Lung (tissue), 11 donors: ENCODE measurements at regions not wholly inside any gene's neighbourhood (a gene's known extent, or its start where the extent isn't known, plus 50 kb on each side); places are given as distances from the start of the nearest gene placed in this dataset.

ENCODE experiments used
- ATAC-seq: fragments of 200-7000 bp; cut with Tn5 transposase; one replicate; pipeline ENCODE4 v1.9.1; 2020; ENCODE audit warnings: moderate number of reproducible peaks; ENCODE audit not compliant: insufficient read depth, low FRiP score
- DNase-seq, 3 donors: peaks; one replicate each; pipeline ENCODE4 v3.0.0-alpha.2; 2013 to 2017
- H3K27ac ChIP-seq, 2 donors: one replicate each; pipeline ENCODE4 v1.5.1; 2013; ENCODE audit warnings: mild to moderate bottlenecking in 2 of 2, moderate library complexity in 2 of 2, control low read depth in 1 of 2, inconsistent platforms in 1 of 2, low read depth in 1 of 2, low read length in 1 of 2
- H3K27me3 ChIP-seq, 3 donors: one replicate each; pipeline ENCODE4 v1.5.1; 2013; ENCODE audit warnings: low read length in 2 of 3; ENCODE audit not compliant: control insufficient read depth in 3 of 3, insufficient read depth in 3 of 3
- H3K36me3 ChIP-seq, 4 donors: one replicate each; pipeline ENCODE4 v1.5.1; 2013; ENCODE audit warnings: low read length in 4 of 4, mild to moderate bottlenecking in 1 of 4, moderate library complexity in 1 of 4; ENCODE audit not compliant: control insufficient read depth in 4 of 4, insufficient read depth in 4 of 4
- H3K4me1 ChIP-seq, 5 donors: one replicate each; pipeline ENCODE4 v1.5.1; 2013; ENCODE audit warnings: low read length in 5 of 5, mild to moderate bottlenecking in 2 of 5, moderate library complexity in 1 of 5; ENCODE audit not compliant: control insufficient read depth in 5 of 5, insufficient read depth in 5 of 5
- H3K4me3 ChIP-seq: one replicate; pipeline ENCODE4 v1.5.1; 2013; ENCODE audit warnings: mild to moderate bottlenecking, control low read depth, moderate library complexity
- H3K9ac ChIP-seq, 2 donors: one replicate each; pipeline ENCODE4 v1.5.1; 2013; ENCODE audit warnings: low read length in 2 of 2, control low read depth in 1 of 2; ENCODE audit not compliant: insufficient read depth in 1 of 2
- H3K9me3 ChIP-seq, 4 donors: one replicate each; pipeline ENCODE4 v1.5.1; 2013; ENCODE audit warnings: low read length in 3 of 4, mild to moderate bottlenecking in 1 of 4, moderate library complexity in 1 of 4; ENCODE audit not compliant: control insufficient read depth in 4 of 4, insufficient read depth in 3 of 4
- CTCF ChIP-seq: IDR thresholded peaks from 2 replicates; pipeline ENCODE4 v1.5.1; 2012; ENCODE audit warnings: mild to moderate bottlenecking; ENCODE audit errors: control extremely low read depth, extremely low read depth
- WGBS, 2 donors: extraction: QIAGEN DNeasy Blood & Tissue Kit; methylation state at CpG; one replicate each; pipeline ENCODE4 v1.1.7; 2013; 5-methylcytosine and 5-hydroxymethylcytosine counted together
- donor health status: control.
- donor health status: control.
- donor health status: Bipolar disorder and iron deficiency.
- donor health status: healthy.
- donor health status: DM: yes; HTN: yes; CAD: no.

DNA sequence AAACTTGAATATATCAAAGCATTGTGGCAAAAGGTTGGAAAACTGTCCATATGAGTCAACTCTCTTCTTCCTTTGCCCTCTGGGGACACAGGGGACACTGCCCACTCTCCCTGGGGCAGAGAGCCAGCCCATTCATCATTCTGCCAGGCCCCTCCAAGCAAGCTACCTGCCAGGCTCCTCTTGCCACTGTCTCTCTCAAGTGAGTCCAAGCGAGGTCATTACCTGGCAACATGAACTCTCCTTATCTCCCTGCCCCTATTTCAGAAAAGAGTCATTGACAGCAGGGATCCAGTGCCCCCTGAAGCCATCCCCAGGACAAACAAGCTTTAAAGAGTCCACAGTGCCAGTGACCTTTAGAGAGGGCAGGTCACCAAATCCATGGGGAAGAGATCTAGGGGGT is 312.7 kb upstream of the PPARGC1A start:
- 76 to 77% methylated on average over 1 of the region's 1 CpG for WGBS, 2 donors
- ATAC-seq: no peak

DNA sequence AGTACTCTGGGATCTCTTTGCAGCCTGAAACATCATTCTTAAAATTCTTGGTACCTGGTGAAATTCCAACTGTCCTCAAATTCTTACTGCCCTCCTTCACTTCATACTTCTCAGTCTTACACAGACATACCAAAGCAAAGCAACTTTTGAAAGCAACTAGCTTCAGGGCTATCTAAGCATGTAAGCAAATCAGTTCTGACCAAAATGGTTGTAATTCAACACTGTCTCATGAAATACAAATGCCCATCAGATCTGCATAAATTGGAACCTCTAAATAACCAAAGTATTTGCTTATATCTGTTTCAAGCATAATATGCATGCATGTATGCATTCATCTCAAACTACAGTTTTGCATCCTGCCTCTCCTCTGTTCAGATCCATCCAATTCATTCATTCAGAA is 308.1 kb upstream of the PPARGC1A start:
- Histone ChIP-seq H3K27ac (no peak overlapping the region), H3K9me3 (peaks cover 0 to 2% (median 0%) of the 10 kb centered on the region in 4 donors), H3K9ac (no peak overlapping the region), H3K4me1 (peaks cover 0 to 5% (median 0%) of the 10 kb centered on the region in 5 donors), H3K4me3 (no peak overlapping the region), H3K36me3 (no peaks in the 10 kb centered on the region), H3K27me3 (no peaks in the 10 kb centered on the region)
- DNase-seq: no peak
- no peak for ATAC-seq
- no peak for TF ChIP-seq CTCF

More for the DNA sequence above, 312.7 kb upstream of the PPARGC1A start:
- Histone ChIP-seq H3K9me3 (peaks cover 0 to 2% (median 0%) of the 10 kb centered on the region in 4 donors), H3K36me3 (no peaks in the 10 kb centered on the region), H3K9ac (no peak overlapping the region), H3K27ac (no peak overlapping the region), H3K27me3 (no peaks in the 10 kb centered on the region), H3K4me3 (no peak overlapping the region), H3K4me1 (peaks cover 0 to 6% (median 0%) of the 10 kb centered on the region in 5 donors)
- TF ChIP-seq CTCF: no peak
- DNase-seq: no peak

DNA sequence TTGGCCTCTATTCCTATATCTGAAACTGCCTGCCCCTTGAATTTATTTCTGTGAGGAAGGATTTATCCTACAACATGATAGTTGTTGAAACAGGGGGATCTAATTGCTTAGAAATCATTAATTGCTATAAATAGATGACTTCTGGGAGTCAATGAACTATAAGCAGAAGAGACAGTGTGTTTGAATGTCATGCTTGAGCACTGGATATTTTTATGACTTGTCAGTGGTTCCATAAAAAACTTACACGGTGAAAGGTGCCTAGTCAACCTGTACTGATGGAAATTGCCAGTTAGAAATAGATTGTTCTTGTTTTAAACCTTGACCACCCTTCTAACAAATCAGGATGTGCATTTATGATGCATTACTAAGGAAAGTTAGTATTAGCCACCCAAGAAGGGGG is 306.9 kb upstream of the PPARGC1A start:
- WGBS, 2 donors: 74 to 82% methylated on average over 1 of the region's 1 CpG
- Histone ChIP-seq H3K4me3 (no peak overlapping the region), H3K36me3 (no peaks in the 10 kb centered on the region), H3K9me3 (no peaks in the 10 kb centered on the region), H3K9ac (no peak overlapping the region), H3K27me3 (no peaks in the 10 kb centered on the region), H3K27ac (peak overlapping the region in 1 of 2 donors; percentile 21), H3K4me1 (peaks cover 0 to 5% (median 0%) of the 10 kb centered on the region in 5 donors)
- DNase-seq (no peak), ATAC-seq (no peak)
- no peak for TF ChIP-seq CTCF
